HG03558 (cell line): ENCODE measurements at regions not wholly inside any gene's neighbourhood (a gene's known extent, or its start where the extent isn't known, plus 50 kb on each side); places are given as distances from the start of the nearest gene placed in this dataset.
"Not testable (repeated sequence)": the region's sequence is repeated elsewhere in the genome, so short reads cannot be mapped to it uniquely, and the experiment has no call there.

Experiments used
- ATAC-seq: cut with Tn5 transposase; IDR thresholded peaks from one replicate; pipeline ENCODE4 v1.9.1; 2021; ENCODE audit warnings: moderate number of reproducible peaks; ENCODE audit not compliant: unreplicated experiment; ENCODE audit errors: extremely low read depth

GRCh38 chr14:30348445-30348844 is 210.5 kb upstream of the G2E3 start:
- no peak for ATAC-seq

GRCh38 chr14:30349520-30349919 is 209.4 kb upstream of the G2E3 start:
- no peak for ATAC-seq

GRCh38 chr14:30354439-30354838 is 204.5 kb upstream of the G2E3 start:
- no peak for ATAC-seq

DNA sequence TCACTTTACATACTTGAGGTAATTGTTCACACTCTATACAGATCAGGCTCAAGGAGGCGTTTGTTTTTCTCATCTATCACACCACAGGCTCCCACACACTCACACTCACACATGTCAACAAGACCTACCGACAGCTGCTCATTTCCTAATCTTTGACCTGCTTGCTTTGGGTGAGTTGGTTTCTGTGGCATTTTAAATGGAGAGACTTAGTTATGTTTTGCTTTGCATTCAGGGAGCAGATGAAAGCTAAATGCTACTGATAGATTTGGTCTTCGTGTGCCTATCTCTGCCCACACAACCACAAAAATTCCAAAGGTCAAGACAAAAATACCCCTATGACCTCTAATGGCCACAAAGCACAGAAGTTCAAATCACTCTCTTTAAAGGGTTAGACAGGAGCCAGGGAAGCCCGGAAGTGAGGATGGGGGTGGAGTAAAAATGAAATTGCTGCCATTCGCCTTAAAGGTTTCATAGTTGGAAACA is 203.5 kb upstream of the G2E3 start:
- no peak for ATAC-seq

DNA sequence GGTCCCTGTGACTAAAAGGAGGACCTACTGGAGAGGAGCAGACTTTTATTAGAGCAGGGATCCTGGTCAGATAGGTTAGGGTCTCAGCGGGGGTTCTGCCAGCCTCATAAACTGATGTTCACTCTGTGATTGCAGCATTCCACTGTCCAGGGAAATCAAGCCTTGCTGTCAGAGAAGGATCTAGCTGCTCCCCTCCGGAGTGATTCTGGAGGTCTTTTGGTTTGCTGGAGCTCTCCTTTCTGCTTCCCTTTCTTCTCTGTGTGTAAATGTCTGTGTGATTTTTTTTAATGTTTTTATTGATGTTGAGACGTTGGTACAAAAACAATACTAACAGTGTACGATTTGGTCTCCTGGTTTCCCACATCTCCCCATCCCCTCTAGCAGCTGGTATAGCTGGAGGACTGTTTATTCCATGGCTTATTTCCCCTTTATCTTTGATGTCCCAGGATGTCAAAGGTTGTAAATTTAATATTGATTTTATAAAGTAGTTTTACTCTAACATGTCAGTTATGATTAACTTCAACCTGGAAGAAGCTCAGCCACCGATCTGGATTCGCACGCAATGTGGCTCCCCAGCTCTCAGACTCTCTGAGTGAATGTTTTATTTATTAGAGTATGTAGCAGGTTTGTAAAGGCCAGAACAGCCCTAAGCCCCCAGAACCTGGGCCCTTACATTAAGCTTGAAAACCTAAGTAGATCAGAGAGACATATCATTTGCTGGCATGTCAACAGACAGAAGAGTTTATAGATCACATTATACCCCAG is 202.3 kb upstream of the G2E3 start:
- no peak for ATAC-seq

GRCh38 chr14:30357791-30358190 is 201.2 kb upstream of the G2E3 start:
- ATAC-seq = no peak

DNA sequence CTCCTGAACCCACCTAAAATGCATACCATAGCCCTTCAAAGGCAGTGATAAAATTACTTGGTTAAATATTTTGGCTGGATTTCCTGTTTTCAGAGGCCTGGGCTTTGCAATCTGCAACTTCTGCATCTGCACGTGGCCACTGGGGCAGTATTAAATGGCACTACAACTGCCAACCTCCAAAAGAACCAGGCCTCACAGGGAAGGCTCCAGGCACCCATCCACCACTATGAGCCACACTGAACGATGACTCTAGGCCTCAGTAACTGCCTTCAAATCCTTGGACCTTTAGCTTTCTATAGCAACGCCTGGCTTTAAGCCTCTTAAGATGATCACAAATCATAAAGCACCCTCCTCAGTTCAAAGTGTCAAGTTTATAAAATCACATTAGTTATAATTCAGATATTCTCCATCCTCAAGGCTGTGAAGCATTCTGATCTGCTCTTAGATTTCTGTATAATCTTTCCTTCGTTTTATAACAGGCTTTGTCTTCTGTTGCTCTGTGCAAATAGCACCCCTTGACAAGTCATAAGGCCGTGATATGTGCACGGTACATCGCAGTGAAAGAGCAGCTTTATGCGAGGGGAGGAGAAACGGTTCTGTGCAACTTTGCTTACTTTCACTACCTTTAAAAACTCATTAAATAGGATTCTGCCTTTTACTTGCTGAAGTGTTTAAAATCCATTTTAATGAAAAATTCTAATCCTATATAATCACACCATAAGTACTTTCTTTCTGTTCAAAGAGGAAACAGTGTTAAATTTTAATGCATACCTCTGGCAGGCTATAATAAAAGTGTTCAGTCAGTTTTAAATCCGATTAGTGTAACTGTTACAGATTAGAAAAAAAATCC is 196.4 kb upstream of the G2E3 start:
- ATAC-seq = no peak

DNA sequence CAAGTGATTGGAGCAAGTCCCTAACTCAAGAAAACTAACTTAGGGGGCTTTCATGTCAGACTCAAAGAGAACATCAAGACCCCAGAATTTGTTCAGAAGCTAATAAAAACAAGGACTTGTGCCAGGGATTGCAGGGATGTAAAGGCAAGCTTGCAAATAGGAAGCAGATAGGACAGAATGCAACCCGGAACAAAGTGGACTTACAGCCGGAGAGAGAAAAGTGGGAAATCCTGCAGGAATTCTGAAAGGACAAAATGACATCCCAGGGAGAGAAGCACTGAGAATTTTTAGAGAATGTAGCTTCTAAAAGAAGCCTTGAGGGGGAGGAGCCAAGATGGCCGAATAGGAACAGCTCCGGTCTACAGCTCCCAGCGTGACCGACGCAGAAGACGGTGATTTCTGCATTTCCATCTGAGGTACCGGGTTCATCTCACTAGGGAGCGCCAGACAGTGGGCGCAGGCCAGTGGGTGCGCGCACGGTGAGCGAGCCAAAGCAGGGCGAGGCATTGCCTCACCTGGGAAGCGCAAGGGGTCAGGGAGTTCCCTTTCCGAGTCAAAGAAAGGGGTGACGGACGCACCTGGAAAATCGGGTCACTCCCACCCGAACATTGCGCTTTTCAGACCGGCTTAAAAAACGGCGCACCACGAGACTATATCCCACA is 195.6 kb upstream of the G2E3 start:
- ATAC-seq = not testable (repeated sequence)

GRCh38 chr14:30369502-30370180 is 189.3 kb upstream of the G2E3 start:
- no peak for ATAC-seq

GRCh38 chr14:30373053-30373452 is 185.9 kb upstream of the G2E3 start:
- no peak for ATAC-seq

DNA sequence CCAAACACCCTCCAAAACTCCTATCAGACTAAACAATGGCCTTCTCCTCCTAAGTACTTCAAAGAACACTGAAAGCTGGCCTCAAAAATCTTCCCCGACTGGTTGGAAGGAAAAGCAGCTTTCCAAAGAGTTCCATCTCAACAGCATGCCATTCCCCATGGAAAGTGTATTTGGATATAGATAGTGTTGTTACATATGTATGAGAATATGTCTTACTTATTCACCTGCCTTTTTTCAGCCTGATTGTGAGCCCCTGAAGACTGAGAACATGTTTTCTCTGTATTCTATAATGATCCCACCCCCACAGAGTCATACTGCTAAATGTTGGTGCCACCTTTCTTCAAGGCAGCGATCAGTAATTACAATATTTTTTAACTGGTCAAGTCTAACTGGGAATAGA is 185.4 kb upstream of the G2E3 start:
- no peak for ATAC-seq

GRCh38 chr14:30375296-30375892 is 183.6 kb upstream of the G2E3 start:
- peak; percentile 85 for ATAC-seq

DNA sequence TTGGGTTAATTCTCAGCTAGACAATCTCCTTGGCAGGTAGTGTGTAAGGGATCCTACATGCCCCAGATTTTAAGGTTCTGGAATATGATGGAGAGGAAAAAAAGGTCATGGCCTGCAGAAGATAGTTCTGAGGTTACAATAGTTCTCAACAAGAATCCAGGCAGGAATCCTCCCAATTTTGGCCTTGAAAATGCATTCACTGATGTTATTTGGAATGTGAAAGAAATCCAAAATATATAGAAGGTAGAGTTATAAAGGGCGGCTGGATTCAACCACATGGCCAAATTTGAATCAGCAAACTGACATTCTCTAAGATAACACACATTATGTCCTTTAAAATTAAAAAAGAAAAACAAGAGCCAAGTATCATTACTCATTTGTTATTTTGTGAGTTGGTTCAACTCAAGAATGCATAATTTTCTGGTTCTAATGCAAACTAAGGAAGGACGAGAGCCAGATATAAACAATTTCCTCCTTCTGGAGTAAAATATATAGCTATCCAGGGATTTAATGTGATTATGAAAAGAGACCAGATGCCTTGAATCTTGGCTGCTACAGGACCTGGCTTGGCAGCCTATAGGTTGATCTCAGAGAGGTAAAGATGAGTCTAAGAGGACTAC is 177.0 kb upstream of the G2E3 start:
- no peak for ATAC-seq

GRCh38 chr14:30385925-30386324 is 173.0 kb upstream of the G2E3 start:
- no peak for ATAC-seq

- ATAC-seq = no peak
These were observed 171.1 kb upstream of the G2E3 start for GRCh38 chr14:30387871-30388270.

GRCh38 chr14:30389134-30389876 is 169.7 kb upstream of the G2E3 start:
- no peak for ATAC-seq

- no peak for ATAC-seq
These were observed 169.0 kb upstream of the G2E3 start for GRCh38 chr14:30389877-30390385.

DNA sequence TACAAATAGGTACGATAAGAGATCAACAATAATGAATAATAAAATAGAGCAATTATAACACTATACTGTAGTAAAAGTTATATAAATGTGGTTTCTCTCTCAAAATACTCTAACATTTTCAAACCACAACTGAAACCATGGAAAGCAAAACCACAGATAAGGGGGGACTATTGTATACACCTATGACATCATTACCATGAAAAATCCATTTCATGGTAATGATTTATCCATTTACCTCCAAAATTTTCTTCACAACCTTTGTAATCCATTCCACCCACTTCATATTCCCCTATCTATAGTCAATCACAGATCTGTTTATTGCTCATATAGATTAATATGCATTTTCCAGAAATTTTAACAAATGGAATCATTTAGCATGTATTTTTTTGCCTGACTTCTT is 163.9 kb upstream of the G2E3 start:
- ATAC-seq = no peak

GRCh38 chr14:30402846-30403245 is 156.1 kb upstream of the G2E3 start:
- ATAC-seq = no peak
